ENCODE measurements at regions not wholly inside any gene's neighbourhood (a gene's known extent, or its start where the extent isn't known, plus 50 kb on each side); places are given as distances from the start of the nearest gene placed in this dataset.

DNA sequence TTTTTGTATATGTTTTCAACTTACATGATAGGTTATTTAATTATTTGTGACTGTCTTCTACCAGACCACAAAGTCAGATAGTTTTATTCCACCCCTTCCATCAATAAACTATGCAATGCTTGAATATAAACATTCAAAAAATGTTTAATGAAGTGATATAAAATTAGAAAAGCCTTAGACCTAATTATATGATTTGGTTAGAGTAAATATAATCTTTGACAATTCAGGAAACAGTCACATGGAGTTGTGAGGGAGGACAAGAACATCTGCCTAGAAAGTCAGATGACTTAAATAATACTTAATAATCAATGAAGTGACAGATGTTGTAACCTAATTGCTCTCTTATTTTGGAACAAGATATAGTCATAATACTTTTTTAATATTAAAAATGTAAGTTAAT lies 710.3 kb downstream of the ZBBX start:
- TF ChIP-seq POLR2A (IDR thresholded peaks at IDR 0.05) (no peak), CTCF (IDR thresholded peaks at IDR 0.05) (no peak), POLR2AphosphoS5 (IDR thresholded peaks at IDR 0.05) (no peak)

Measured in breast epithelium (tissue), 3 donors.